ENCODE measurements at regions not wholly inside any gene's neighbourhood (a gene's known extent, or its start where the extent isn't known, plus 50 kb on each side); places are given as distances from the start of the nearest gene placed in this dataset.

GRCh38 chr10:44850356-44850934, 60.7 kb upstream of the TMEM72 start:
- DNase-seq (ENCODE audit: low read depth, low spot score): no peak

- DNase-seq (ENCODE audit: low read depth, low spot score): no peak
Observed at GRCh38 chr10:44851413-44851812, 59.7 kb upstream of the TMEM72 start.

DNA sequence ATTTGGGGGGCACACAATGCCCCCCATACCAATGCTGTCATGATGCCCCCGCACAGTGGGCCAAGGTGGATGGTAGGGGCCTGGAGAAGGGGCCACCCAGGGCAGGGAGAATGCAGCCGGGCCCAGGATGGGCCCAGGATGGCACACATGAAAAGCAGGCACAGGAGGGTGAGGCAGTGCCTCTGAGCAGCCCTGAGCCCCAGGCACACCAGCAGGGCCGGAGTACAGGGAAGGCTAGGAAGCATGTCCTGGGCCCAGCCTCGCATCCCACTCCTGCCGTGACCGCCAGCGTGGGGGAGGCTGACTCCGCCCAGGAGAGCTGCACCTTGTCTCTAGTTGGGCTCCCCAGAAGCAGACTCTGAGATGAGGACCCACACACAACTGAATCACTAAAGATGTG, 59.3 kb upstream of the TMEM72 start:
- no peak for DNase-seq (ENCODE audit: low read depth, low spot score)

GRCh38 chr10:44853148-44853734, 57.9 kb upstream of the TMEM72 start:
- DNase-seq (ENCODE audit: low read depth, low spot score): no peak

DNA sequence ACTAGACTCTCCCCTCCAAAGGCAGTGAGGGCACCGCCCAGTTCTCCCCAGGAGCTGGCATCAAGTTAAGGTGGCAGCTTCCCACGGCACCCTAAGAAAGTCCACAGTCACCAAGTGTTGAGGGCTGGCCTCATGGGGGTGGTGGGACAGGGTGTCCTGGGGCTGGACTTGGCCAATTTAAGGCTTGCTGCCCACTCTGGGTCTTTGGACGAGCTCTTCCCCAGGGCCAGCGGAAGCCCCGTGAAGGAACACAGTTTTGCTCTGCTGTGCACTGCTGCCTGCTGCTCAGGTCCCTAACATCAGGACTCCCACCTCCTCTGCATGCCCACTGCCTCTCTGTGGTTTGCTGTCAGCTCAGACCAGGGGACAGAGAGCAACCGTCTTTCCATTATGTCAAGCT, 57.3 kb upstream of the TMEM72 start:
- no peak for DNase-seq (ENCODE audit: low read depth, low spot score)

DNA sequence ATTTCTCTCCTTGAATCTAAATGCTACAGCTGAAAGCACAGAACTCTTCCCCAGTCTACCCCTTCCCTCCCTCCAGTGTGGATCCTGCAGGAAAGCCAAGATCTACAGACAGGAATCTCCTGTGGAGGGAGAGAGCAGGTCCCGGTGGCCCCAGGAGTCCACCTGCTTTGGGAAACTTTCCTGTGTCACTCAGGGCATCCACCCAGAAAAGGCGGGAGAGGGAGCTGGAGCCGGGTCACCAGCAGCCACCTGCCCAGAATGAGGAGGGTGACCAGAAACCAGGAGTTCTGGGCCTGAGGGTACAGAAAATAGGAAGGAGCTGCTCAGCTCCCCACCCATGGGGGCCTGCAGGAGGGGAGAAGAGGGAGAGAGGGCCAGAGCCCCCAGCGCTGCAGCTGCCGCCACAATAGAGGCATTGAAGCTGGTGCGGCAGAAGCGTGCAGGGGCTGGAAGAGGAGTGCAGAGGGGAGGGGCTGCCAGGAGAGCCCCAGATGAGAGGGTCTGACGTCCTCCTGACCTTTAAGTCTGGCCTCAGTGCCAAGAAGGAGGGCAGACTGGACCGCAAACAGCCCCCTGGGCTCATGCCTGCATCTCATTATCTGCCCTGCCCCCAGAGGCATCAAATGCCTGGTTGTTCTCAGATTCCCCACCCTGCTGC, 56.3 kb upstream of the TMEM72 start:
- no peak for DNase-seq (ENCODE audit: low read depth, low spot score)

GRCh38 chr10:44856696-44857095, 54.4 kb upstream of the TMEM72 start:
- DNase-seq (ENCODE audit: low read depth, low spot score): no peak

- DNase-seq (ENCODE audit: low read depth, low spot score): peak; percentile 95
Observed at GRCh38 chr10:44857363-44858016, 53.6 kb upstream of the TMEM72 start.

GRCh38 chr10:44858017-44858371, 53.1 kb upstream of the TMEM72 start:
- DNase-seq (ENCODE audit: low read depth, low spot score): no peak

- no peak for DNase-seq (ENCODE audit: low read depth, low spot score)
Observed at GRCh38 chr10:44858988-44859387, 52.1 kb upstream of the TMEM72 start.

DNA sequence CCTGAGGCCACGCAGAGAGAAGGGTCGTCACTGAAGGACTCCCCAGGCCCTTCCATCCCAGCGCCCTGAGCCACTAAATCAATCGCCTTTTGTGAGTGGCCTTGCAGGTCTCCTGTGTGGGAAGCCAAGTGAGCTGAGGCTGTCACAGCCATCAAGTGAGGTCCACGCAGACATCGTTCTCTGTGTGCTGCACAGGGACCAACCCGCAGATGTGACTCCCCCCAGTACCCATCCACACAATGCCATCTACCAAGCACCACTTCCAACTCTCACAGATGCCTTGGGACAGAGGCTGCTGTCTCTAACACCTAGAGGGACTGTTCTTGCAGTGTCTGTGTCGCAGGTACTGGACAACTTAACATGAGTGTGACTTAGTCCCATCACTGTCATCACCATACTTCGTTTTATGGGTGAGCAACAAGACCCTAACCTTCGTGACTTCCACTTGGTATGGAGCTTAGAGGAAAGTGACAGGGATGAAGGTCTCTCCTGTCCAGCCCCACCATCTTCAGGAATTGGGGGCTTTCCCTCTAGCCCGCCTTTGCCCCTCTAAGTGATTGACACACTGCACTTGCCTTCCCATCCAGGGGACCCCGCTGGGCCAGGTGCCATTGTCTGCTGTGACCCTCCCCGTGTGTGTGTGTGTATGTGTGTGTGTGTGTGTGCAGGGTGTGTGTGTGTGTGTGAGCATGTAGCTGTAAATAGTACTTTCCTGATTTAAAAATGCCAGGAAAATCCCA, 51.4 kb upstream of the TMEM72 start:
- DNase-seq (ENCODE audit: low read depth, low spot score): no peak

GRCh38 chr10:44860811-44861736, 50.1 kb upstream of the TMEM72 start:
- no peak for DNase-seq (ENCODE audit: low read depth, low spot score)
